NCI-H1048 (cell line): ENCODE measurements at regions not wholly inside any gene's neighbourhood (a gene's known extent, or its start where the extent isn't known, plus 50 kb on each side); places are given as distances from the start of the nearest gene placed in this dataset.
"Not testable (repeated sequence)": the region's sequence is repeated elsewhere in the genome, so short reads cannot be mapped to it uniquely, and the experiment has no call there.

Source experiments
- DNase-seq: peaks from one replicate; lab custom pipeline; 2025; lab: John Stamatoyannopoulos, UW

DNA sequence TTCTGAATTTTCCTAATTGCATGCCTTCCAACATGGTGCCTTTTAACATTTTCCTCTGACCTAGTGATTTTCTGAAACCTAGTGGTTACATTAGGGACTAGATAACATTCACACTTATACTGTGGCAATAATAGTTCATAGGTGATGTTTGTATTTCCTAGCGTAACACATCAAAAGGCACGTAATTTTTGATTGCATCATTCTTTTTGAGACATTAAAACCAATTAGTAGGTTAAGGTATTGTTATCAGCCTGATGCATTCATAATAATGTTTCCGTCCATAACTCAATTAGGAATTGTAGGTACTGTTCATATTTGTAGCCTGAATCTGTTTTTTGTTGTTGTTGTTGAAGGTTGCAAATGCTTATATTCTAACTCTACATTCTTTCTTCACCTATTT is 192.4 kb downstream of the ANXA1 start:
- no peak for DNase-seq

DNA sequence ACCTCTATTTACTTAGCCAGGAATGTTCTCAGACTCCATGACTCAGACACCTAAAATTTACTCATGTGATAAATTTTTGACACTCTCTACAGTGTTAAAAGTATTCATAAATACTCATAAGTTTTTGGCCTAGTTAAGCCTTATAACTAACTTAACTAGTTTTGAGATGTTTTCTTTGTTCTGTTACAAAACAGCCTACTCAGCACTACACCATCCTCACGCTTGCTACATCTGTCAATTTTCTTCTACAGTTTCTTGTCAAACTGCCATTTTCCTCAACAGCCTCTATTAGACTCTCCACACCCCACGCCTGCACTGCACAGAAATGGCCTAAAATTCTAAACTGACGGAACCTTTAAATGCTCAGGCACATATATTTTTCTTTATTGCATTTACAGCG is 195.5 kb downstream of the ANXA1 start:
- DNase-seq = no peak

DNA sequence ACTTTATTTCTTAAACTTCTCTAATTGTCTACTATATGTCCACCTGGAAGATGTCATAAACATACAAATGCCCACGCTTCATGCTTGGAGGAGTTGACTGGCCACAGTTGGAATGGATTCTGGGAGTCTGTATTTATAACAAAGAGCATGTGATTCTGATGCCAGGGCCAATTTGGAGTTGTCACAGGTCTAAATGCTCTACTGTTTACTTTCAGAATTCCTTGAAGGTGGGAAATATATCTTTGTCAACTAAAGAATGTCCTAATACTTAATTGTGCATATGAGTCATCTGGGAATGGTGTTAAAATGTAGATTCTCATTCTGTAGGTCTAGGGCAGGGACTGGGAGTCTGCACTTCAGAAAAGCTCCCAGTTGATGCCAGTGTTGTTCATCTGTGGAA is 196.1 kb downstream of the ANXA1 start:
- DNase-seq = no peak

DNA sequence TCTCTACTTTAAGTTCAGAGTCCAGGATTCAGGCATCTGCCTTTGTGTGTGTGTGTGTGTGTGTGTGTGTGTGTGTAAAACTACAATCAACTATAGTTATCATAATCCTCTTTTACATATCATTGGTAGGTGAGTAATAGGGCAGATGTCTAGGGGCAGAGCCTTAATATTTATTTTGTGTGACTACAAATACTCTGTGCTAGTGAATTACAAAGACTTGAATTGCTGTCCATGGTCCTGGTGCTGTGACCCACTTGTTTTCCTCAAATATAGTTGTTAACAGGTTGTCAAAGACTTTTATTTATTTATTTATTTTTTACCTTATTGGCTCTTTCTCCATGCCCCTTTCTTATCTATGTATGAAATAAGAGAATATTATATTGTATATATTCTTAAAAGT is 196.8 kb downstream of the ANXA1 start:
- DNase-seq = no peak

DNA sequence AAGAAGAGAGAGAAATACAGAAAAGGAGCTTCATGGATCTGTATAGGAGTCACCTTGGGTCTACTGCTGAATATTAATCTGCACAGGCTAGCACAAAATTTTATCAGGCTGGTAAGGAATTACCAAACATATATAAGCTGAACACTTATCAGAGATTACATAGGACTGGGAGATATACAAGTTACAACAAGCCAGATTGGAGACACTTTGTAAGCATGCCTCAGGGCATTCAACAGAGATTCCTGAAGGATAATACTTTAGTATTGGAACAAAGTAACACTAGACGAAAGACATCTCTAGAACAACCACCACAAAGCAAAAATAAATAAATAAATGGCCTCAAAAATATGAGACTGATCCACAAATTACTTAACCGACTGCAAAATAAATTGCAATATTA is 197.8 kb downstream of the ANXA1 start:
- no peak for DNase-seq

DNA sequence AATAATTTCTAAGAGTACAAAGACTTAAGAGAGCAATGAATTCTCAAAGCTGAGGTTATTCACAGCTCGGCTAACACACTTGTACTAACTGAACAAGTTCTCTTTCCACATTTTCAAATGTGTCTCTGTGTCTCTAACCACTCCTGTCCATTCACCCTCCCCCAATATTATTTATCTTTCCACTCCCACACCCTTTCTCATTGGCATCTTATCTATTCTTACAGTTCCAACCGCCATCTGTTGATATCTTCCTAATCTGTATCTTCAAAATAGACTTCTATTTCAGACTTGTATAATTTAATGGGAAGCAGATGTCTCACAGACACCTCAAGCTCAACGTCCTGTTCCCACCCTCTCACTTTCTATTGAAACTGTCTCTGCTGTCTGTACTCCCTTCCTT is 205.9 kb downstream of the ANXA1 start:
- no peak for DNase-seq

DNA sequence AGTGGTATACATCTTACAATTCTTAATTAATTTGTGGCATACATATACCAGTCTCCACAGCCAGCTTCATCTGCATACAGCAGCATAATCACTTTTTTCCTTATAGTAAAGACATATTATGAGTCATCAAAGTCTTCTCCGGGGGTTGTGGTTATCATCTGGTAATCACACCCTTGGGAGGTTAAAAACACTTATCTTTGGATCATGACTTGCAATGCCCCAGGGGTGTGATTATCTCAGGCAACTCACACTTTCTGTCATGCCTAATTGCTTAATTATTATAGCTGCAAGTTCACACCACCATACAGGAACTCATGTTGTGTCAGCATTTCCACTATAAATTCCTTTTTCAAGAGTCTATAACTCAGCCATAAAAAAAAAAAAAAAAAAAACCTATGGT is 218.4 kb downstream of the ANXA1 start:
- no peak for DNase-seq

DNA sequence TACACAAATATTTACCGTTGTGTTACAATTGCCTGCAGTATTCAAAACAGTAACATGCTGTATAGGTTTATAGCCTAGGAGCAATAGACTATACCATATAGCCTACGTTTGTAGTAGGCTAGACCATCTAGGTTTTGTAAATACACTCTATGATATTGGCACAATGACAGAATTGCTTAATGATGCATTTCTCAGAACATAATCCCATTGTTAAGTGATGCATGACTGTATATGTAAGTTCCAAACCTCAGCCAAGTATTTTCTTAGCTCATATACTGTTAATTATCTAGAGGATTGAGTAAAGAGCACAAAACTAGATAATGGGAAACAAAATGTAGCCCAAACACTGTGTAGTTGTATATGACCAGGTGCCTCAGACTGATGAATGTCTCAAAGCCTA is 220.1 kb downstream of the ANXA1 start:
- DNase-seq = no peak

DNA sequence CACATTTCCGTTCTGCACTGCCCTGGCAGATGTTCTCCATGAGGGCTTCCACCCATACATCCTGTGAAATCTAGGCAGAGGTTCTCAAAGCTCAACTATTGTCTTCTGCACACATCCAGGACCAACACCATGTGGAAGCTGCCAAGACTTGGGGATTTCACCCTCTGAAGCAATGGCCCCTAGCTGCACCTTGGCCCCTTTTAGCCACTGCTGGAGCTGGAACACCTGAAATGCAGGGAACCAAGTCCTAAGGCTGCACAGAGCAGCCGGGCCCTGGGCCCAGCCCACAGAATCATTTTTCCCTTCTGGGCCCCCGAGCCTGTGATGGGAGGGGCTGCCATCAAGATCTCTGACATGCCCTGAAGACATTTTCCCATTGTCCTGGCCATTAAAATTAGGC is 228.7 kb downstream of the ANXA1 start:
- DNase-seq = no peak

DNA sequence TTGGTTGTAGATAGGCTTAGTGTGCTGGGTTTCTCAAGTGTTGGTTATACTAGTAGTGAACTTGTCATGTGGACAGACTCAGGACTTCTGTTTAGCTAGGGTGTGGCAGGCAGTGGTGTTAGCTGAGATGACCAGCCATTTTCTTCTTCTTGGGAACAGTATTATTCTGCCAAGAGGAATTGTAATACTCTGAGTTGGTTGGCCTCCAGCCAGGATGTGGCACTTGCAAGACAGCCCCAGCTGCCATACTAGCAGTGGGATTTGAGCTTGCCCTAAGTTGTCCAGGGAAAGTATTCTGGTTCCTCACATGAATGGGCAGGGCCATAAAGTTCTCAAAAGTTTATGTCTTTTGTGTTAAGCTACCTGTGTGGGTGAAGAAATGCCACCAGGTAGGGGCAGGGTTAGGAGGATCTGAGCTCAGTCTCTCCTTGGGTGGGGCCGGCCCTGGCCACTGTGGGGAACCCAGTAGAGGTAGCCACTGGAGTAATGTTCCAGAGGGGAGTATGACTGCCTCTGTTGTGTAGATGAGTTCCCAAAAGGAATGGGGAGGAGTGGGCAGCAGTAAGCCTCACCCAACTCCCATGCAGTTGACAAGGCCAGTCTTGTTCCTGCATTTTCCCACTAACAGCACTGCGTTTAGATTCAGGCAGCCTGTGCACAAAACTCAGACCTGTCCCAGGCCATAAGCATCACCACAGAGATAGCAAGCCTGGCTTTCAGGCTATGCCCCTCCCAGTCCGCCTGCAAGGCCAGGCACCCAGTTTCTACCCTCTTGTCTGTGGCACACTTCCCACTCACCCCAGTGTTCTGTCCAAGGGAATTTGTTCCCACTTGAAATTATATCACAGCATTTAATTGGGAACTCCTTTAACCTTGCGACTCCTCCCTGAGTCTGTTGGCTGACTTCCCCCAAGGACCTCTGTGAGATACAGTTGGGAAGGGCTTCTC is 250.7 kb downstream of the ANXA1 start:
- no peak for DNase-seq

DNA sequence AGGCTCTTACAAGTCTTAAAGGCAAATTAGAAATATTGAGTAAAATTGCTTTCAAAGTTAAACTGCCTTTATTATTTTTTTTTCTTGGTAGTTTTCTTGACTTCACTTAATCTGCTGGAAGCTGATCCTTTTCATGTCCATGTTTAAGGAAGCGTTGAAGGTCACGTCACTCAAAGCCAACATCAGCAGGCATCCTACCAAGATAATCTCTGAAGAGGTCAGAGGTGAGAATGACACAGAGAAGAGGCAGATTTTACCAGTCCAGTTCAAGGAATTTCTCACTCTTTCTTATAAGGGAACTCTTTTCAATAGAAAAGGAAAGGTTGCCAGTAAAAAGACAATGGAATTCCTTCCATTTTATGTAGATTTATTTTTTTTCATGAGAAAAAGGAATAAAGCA is 259.8 kb downstream of the ANXA1 start:
- DNase-seq = no peak

DNA sequence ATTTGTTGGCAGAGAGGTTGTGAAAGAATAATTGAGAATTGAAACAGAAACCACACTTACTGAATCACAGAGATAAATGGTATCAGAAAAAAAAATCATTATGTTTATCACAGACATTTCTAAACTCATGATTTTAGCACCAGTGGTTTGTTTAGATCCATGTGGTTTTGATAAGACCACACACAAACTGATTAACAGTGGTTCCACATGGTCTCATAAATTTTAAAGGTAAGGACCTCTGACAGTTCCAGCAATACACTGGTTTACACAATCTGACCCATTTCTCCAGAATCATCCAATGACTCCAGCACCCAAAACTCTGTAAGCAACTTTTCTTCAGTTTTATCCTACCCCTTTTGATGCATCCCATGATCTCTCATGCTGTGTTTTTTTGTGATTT is 261.2 kb downstream of the ANXA1 start:
- DNase-seq = no peak

DNA sequence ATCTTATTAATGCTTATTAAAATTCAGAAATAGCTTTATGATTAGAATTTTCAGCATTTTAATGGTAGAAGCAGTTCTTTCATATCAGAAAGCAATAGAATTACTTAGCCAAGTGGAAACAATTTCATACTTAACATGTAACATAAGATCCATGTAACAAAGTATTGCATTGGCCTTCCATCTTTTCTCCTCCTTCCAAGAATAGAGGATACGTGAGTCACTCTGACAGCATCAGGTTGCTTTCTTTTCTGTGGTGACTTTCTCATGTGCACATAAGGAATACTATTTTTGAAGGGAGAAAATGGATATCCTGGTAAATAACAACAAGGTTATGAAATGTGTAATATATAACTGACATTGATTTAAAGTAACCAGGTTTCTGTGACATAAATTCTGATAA is 272.2 kb downstream of the ANXA1 start:
- no peak for DNase-seq

DNA sequence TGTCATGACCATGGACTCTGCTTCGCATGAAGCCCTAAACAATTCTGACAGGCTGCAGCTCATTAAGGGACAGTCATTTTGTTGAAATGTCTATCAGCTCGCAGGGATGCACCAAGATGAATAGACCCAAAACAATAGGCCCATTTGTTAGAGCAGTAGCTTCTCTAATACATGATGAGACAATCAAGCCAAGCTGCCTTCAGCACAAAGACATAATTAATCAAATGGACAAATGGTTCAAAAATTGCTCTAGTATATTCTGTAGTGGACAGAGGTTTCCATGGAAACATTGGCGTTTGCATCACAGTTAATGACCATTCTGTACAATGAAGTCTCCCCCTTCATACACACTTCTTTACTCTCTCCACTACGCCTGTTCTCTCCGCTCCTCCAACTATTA is 274.6 kb downstream of the ANXA1 start:
- DNase-seq = no peak

DNA sequence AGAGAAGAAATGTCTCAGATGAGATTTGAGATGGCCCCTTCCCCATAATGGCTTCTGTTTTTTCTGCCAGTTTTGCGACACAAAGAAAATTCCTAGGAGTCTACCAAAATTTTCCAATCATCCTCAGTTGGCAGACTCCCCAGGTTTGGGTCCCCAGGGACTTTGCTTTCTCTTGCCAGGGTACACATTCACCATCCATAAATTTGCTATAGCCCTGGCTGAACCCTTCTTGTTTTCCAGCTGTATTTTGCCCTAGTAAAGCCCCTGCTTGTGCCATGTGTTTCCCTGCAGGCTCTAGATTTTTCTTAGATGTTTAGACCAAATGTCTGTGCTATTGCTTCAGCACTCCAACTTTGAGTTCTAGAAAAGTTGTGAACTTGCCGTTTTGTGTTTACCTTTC is 283.2 kb downstream of the ANXA1 start:
- no peak for DNase-seq

DNA sequence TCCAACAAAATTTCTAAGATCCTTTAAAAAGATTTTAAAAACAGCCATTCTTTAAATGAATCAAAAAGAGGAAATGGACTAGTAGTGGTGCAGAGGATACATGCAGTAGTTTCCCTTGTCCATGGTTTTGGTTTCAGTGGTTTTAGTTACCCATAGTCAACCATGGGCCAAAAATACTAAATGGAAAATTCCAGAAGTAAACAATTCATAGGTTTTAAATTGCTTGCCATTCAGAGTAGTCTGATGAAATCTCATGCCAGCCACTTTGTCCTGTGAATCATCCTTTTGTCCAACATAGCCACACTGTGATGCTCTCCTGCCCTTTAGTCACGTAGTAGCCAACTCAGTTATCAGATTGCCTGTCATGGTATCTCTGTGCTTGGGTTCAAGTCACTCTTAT is 286.1 kb downstream of the ANXA1 start:
- no peak for DNase-seq

DNA sequence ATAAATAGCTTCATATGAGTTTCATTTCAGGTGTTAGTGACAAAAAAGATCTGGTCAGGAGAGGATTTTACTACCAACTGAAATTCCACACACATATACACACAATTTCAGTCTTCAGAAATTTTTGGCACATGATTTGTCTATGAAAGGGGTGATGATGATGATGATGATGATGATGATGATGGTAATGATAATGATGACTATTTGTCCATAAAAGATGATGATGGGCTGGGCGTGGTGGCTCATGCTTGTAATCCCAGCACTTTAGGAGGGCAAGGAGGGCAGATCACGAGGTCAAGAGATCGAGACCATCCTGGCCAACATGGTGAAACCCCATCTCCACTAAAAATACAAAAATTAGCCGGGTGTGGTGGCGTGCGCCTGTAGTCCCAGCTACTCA is 288.2 kb downstream of the ANXA1 start:
- not testable (repeated sequence) for DNase-seq

DNA sequence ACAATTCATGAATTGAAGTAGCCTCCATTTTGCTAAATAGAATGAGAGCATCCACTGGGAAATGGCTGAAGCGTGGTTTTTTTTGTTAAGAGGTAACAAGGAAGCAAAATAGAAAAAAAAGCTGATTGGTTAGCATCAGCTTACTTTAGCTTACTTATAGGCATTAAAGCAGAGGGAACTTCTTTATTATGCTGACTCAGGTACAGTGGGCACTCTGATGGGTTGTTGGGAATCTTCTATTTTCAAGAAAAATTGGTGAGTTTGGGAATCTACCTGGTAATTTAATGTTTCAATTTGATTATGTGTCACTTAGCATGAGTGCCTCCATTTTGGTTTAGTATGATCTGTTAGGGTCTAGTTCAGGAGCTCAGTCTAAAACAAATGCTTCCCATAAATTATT is 289.6 kb downstream of the ANXA1 start:
- no peak for DNase-seq

DNA sequence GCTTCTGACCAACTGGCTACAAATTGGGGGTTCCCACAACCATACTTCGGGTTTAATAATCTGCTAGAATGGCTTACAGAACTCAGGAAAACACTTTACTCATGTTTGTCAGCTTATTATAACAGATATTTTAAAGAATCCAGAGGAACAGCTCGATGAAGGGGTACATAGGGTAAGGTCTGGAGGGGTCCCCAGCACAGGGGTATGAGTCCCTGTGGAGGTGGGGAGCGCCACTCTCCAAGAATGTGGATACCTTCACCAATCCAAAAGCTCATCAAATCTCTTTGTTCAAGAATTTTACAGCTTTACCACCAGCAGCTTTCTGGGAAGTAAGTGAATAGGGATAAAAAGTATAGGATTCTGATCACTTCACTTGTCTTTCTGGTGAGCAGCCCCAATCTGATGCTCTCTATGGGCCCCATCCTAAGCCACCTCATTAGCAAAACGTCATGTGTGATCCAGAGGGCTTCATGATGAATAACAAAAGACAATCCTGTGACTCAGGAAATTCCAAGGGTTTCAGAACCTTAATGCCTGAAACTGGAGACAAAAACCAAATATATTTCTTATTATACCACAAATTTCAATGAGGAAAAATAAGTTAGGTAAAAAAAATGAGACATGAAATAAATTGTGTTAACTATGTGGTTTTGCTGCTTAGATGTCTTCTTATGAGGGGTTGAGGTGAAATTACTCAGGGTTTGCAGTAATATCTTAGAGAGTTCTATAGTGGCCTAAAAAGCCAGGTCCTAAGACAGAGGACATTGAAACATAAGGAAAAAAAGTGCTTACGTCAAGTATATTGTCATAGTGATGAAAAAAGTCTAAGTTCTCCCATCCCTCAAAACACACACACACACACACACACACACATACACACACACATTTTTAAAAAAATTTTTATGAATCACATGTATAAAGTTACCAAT is 290.5 kb downstream of the ANXA1 start:
- DNase-seq = no peak

DNA sequence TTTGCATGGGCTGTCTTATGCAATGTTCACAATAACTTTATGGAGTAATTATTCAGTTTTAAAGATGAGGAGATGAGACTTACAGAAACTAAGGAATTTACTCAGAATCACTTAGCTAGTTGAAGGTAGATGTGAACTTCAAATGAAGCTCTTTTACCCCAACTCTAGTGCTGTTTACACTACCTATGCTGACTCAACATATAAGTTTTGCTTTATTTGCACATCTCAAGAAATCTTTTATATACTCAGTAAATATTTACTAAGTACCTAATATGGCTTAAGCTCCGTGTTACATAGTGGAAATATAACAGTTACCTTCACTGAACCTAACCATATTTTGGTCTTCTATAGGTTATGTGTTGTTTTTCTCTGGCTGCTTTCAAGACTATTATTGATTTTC is 293.2 kb downstream of the ANXA1 start:
- no peak for DNase-seq

DNA sequence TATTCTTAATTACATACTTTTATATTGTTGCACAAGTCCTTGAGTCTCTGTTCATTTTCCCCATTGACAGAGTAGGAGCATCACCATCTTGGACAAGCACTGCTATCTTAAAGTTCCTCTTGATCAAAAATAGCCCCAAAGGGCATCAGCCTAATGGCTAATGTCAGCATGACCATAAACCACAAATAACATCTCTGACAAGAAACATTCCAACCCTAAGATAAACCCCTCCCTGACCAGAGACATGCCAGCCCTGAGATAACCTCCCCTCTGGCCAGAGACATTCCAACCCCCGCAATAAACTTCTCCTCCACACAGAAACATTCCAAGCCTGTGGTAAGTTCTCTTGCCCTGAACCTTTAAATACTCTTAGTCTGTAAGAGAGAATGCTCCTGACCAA is 293.7 kb downstream of the ANXA1 start:
- DNase-seq = not testable (repeated sequence)

DNA sequence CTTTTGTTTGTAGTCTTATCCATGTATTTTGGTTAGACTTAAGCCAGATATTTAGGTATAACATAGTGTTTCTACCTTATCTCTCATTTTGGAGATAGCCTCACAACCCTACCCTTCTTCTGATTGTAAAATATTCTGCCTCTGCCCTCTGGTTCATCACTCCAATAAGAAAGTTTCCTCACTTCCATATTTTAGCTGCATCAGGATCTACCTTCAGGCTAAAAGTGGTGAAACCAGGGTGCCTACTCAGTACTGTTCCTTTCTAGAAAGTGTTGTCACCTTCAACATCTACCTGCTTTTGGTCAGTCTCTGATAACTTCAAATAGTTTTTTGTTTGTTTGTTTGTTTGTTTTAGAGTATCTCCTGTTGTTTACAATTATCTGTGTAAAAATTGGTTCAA is 294.6 kb downstream of the ANXA1 start:
- DNase-seq = no peak

DNA sequence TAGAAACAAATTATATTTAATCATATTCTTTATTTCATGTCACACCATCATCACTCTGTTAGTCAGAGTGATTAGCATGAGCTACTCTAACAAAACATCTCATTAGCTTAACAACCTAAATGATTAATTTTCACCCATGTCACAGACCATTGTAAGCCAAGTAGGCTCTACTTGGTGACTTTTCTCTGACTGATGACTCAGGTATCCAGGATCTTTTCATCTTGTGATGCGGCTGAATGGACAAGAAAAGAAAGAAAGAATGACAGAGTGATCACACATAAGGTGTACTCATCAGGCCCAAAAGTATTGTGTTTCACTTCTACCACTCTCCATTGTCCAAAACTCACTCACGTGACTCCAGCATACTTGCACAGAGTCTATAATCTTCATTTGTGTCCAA is 299.3 kb downstream of the ANXA1 start:
- no peak for DNase-seq
